ENCODE measurements at regions not wholly inside any gene's neighbourhood (a gene's known extent, or its start where the extent isn't known, plus 50 kb on each side); places are given as distances from the start of the nearest gene placed in this dataset.

DNA sequence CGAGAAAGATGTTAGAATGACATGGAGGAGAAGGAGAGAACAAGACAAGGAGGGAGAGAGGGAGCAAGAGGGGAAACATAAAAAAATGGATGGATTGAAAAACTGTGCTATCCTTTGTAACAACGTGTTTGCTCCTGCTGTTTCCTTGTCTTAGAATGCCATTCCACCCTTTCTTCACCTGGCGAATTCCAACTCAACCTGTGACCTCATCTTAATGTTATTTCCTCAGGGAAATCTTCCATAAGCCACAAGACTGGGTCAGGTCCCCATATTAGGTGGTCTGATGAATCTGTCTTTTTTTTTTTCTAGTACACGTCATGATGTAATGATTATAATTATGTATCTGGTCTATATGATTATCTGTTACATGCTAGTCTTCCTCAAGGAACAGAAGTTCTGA lies 195.0 kb upstream of the MAF start:
- CTCF ChIA-PET, result no interaction called here
- Histone ChIP-seq H3K4me1 (replicated peaks; ENCODE audit: insufficient read depth) (no peaks in the 10 kb centered on the region), H3K4me2 (no peak overlapping the region), H4K20me1 (ENCODE audit: insufficient read depth) (no peaks in the 10 kb centered on the region), H3K9me3 (ENCODE audit: insufficient read depth, low read depth) (0 out of 2 replicates have a peak, but pooled peaks cover 3% of the 10 kb centered on the region), H3K36me3 (ENCODE audit: low read depth) (no peaks in the 10 kb centered on the region), H3K9me2 (ENCODE audit: insufficient read depth) (no peaks in the 10 kb centered on the region), H3K27ac (no peak overlapping the region), H3F3A (ENCODE audit: insufficient read depth, low read depth) (no peaks in the 10 kb centered on the region), H2AFZ (no peak overlapping the region), H3K27me3 (ENCODE audit: insufficient read depth, low read depth) (peaks cover 50% of the 10 kb centered on the region), H3K4me3 (no peak overlapping the region), H3K79me2 (ENCODE audit: low read depth) (no peaks in the 10 kb centered on the region)
- intact Hi-C loops (cut with micrococcal nuclease; ENCODE audit: unreplicated experiment), result no loop called here
- POLR2A ChIA-PET (ENCODE audit: unreplicated experiment), result no interaction called here
- no TSS peak for BruUV-seq (replicated peaks)
- DNase-seq, result no peak
- TF ChIP-seq, protein P1, sequence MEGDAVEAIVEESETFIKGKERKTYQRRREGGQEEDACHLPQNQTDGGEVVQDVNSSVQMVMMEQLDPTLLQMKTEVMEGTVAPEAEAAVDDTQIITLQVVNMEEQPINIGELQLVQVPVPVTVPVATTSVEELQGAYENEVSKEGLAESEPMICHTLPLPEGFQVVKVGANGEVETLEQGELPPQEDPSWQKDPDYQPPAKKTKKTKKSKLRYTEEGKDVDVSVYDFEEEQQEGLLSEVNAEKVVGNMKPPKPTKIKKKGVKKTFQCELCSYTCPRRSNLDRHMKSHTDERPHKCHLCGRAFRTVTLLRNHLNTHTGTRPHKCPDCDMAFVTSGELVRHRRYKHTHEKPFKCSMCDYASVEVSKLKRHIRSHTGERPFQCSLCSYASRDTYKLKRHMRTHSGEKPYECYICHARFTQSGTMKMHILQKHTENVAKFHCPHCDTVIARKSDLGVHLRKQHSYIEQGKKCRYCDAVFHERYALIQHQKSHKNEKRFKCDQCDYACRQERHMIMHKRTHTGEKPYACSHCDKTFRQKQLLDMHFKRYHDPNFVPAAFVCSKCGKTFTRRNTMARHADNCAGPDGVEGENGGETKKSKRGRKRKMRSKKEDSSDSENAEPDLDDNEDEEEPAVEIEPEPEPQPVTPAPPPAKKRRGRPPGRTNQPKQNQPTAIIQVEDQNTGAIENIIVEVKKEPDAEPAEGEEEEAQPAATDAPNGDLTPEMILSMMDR (conservative IDR thresholded peaks at IDR 0.05), result no peak
- TF ChIP-seq EZH2 (IDR thresholded peaks at IDR 0.05; ENCODE audit: low read depth), result no peak

DNA sequence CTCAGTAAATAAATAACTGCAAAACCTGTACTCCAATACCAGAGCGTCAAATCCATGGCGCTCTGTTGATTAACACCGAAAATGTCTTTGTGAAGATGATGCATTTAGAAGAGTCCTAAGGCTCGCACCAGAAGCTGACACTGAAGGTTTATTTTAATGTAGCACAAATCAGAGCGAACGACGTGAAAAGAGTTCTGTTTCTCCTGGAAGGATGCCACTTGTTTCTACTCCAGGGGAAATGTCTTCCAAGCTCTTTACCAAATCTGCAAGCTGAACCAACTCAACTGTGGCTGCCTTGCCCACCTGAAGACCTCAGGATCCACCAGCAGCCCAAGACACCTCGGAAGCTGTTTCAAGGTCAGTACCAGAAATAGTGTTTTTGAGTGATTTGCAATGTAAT lies 194.4 kb upstream of the MAF start:
- BruUV-seq (replicated peaks), result no TSS peak
- ChIA-PET POLR2A (ENCODE audit: unreplicated experiment) (no interaction called here), CTCF (no interaction called here)
- Histone ChIP-seq H3K4me3 (no peak overlapping the region), H3K9me2 (ENCODE audit: insufficient read depth) (no peaks in the 10 kb centered on the region), H3K4me2 (no peak overlapping the region), H4K20me1 (ENCODE audit: insufficient read depth) (no peaks in the 10 kb centered on the region), H3F3A (ENCODE audit: insufficient read depth, low read depth) (no peaks in the 10 kb centered on the region), H3K36me3 (ENCODE audit: low read depth) (no peaks in the 10 kb centered on the region), H3K9me3 (ENCODE audit: insufficient read depth, low read depth) (0 out of 2 replicates have a peak, but pooled peaks cover 3% of the 10 kb centered on the region), H3K27me3 (ENCODE audit: insufficient read depth, low read depth) (peaks cover 50% of the 10 kb centered on the region), H3K79me2 (ENCODE audit: low read depth) (no peaks in the 10 kb centered on the region), H3K4me1 (replicated peaks; ENCODE audit: insufficient read depth) (no peaks in the 10 kb centered on the region), H2AFZ (no peak overlapping the region), H3K27ac (no peak overlapping the region)
- intact Hi-C loops (cut with micrococcal nuclease; ENCODE audit: unreplicated experiment), result no loop called here
- TF ChIP-seq EZH2 (IDR thresholded peaks at IDR 0.05; ENCODE audit: low read depth), result no peak
- TF ChIP-seq, protein P1 (conservative IDR thresholded peaks at IDR 0.05), result no peak
- no peak for DNase-seq

DNA sequence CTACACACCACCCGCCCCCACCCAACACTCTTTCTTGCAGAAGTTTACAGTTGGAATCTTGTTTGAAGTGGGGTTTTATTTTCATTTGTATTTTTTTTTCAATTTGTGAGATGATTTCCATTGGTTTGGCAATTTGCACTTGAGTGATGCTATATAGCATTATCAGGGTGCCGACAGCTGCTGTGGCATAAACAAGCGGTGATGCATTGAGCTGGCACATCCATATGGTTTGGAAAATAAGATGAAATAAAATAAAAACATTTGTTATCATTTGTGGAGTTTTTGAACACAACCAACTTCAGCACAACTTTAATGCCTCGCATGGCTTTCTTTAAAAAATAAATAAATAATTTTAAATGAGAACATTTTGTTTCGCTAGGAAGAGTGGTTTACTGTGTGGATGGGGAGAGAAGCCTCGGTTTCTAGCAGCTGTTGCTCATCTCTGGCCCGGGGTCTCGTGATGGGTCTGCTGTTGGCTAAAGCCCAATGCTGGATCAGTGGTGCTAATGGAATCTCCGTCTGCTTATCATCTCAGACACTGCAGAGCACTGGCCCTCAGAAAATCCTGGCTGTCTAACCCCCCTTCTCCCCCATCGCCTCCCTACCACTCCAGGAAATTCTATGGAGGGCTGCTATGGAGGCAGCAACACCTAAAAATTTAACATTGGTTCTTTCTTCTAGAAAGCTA lies 192.3 kb upstream of the MAF start:
- Histone ChIP-seq H3K9me3 (ENCODE audit: insufficient read depth, low read depth) (0 out of 2 replicates have a peak, but pooled peaks cover 3% of the 10 kb centered on the region), H4K20me1 (ENCODE audit: insufficient read depth) (no peaks in the 10 kb centered on the region), H2AFZ (no peak overlapping the region), H3K4me3 (no peak overlapping the region), H3K79me2 (ENCODE audit: low read depth) (no peaks in the 10 kb centered on the region), H3K4me1 (replicated peaks; ENCODE audit: insufficient read depth) (no peaks in the 10 kb centered on the region), H3F3A (ENCODE audit: insufficient read depth, low read depth) (no peaks in the 10 kb centered on the region), H3K27me3 (ENCODE audit: insufficient read depth, low read depth) (peaks cover 50% of the 10 kb centered on the region), H3K36me3 (ENCODE audit: low read depth) (no peaks in the 10 kb centered on the region), H3K27ac (no peak overlapping the region), H3K9me2 (ENCODE audit: insufficient read depth) (no peaks in the 10 kb centered on the region), H3K4me2 (no peak overlapping the region)
- BruUV-seq (replicated peaks), result no TSS peak
- no peak for DNase-seq
- POLR2A ChIA-PET (ENCODE audit: unreplicated experiment), result no interaction called here
- TF ChIP-seq EZH2 (IDR thresholded peaks at IDR 0.05; ENCODE audit: low read depth), result no peak
- TF ChIP-seq, protein P1 (conservative IDR thresholded peaks at IDR 0.05), result no peak
- CTCF ChIA-PET, result no interaction called here
- intact Hi-C loops (cut with micrococcal nuclease; ENCODE audit: unreplicated experiment), result no loop called here

Measured in PC-9 (cell line).